Right lobe of liver (tissue), 4 donors: ENCODE measurements at regions not wholly inside any gene's neighbourhood (a gene's known extent, or its start where the extent isn't known, plus 50 kb on each side); places are given as distances from the start of the nearest gene placed in this dataset.

Source experiments
- POLR2A ChIP-seq: fragments of 450-650 bp; IDR thresholded peaks from one replicate; pipeline ENCODE4 v1.6.1; 2017; ENCODE audit warnings: antibody characterized with exemption, mild to moderate bottlenecking
- TF ChIP-seq, protein P1 (sequence below), 4 donors: fragments of 200-600 bp in 3 of 4; fragments of 450-650 bp in 1 of 4; IDR thresholded peaks; one replicate each; pipeline versions ENCODE4 v1.5.1 to v1.8.0; 2016 to 2022; ENCODE audit warnings: antibody characterized with exemption in 4 of 4, mild to moderate bottlenecking in 2 of 4
- donor health status: DM: no; HTN: no; CAD: no.
- donor health status: DM: no; HTN: no; CAD: no.
- donor health status: DM: no; HTN: yes; CAD: no.

DNA sequence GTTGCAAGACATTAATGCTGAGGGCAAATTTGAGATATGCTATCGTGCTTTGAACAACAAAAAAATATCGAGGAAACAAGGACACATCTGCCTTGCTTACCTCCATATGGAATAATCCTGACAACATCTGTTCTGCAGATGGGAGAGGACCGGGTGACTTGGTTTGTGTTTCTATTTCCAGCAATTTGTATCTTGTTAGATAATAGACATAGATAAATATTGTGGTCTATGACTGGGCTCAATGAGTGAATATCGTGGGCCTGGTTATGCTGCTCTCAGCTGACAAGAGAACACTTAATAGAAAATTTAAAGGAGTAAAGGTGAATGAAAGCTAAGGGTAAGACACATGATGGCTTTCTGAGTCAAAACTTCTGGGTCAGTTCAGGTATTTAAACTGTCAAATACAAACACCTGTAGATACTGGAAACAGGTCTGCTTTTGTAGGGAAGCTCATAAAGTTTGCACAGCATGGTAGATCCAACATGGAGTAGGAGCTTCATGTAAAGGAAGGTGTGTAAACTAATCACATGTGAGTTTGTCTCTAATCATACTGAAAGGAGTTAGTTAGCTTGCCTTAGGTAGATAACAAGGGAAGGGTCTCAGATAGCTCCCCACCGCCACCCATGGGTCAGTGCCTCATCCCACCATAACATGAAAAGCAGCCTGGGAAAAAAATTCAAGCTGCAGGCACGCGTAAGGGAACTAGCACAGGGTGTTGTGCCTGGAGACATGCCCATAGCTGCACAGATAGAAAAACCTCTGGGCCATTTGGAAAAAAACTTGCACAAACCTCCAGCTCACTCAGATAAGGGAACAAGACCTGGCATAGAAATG, 904.1 kb upstream of the EPHA5 start:
- TF ChIP-seq, protein P1, sequence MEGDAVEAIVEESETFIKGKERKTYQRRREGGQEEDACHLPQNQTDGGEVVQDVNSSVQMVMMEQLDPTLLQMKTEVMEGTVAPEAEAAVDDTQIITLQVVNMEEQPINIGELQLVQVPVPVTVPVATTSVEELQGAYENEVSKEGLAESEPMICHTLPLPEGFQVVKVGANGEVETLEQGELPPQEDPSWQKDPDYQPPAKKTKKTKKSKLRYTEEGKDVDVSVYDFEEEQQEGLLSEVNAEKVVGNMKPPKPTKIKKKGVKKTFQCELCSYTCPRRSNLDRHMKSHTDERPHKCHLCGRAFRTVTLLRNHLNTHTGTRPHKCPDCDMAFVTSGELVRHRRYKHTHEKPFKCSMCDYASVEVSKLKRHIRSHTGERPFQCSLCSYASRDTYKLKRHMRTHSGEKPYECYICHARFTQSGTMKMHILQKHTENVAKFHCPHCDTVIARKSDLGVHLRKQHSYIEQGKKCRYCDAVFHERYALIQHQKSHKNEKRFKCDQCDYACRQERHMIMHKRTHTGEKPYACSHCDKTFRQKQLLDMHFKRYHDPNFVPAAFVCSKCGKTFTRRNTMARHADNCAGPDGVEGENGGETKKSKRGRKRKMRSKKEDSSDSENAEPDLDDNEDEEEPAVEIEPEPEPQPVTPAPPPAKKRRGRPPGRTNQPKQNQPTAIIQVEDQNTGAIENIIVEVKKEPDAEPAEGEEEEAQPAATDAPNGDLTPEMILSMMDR (IDR thresholded peaks at IDR 0.05): no peak
- TF ChIP-seq POLR2A: no peak
